ENCODE measurements at regions not wholly inside any gene's neighbourhood (a gene's known extent, or its start where the extent isn't known, plus 50 kb on each side); places are given as distances from the start of the nearest gene placed in this dataset.

DNA sequence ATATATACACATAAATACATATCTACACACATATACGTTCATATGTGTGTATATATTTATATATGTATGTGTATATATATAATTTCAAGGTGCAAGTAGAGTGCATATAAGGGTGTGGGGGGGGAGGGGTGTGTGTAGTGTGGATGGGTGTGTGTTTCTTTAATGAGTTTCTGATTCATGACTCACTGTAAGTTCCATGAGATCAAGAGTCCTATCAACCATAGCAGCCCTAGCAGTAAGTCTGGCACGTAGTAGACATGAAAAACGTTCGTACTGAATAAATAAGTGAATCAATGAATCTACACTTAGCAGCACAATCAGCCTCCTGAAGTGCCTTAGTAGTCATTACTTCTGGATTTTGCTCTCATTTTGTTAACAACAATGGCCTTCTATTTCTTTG lies 61.9 kb upstream of the KRTAP11-1 start (continued):
- TF ChIP-seq LCORL (IDR thresholded peaks at IDR 0.05) (no peak), LCORL (CRISPR knock-in tag; IDR thresholded peaks at IDR 0.05) (no peak), TBX2 (CRISPR knock-in tag; IDR thresholded peaks at IDR 0.05; ENCODE audit: borderline replicate concordance) (no peak), JDP2 (CRISPR knock-in tag; IDR thresholded peaks at IDR 0.05; ENCODE audit: borderline replicate concordance) (no peak), ETV6 (CRISPR knock-in tag; conservative IDR thresholded peaks at IDR 0.05) (no peak)
- TF ChIP-seq, protein P1, sequence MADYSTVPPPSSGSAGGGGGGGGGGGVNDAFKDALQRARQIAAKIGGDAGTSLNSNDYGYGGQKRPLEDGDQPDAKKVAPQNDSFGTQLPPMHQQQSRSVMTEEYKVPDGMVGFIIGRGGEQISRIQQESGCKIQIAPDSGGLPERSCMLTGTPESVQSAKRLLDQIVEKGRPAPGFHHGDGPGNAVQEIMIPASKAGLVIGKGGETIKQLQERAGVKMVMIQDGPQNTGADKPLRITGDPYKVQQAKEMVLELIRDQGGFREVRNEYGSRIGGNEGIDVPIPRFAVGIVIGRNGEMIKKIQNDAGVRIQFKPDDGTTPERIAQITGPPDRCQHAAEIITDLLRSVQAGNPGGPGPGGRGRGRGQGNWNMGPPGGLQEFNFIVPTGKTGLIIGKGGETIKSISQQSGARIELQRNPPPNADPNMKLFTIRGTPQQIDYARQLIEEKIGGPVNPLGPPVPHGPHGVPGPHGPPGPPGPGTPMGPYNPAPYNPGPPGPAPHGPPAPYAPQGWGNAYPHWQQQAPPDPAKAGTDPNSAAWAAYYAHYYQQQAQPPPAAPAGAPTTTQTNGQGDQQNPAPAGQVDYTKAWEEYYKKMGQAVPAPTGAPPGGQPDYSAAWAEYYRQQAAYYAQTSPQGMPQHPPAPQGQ (CRISPR knock-in tag; IDR thresholded peaks at IDR 0.05; ENCODE audit: borderline replicate concordance), result no peak

DNA sequence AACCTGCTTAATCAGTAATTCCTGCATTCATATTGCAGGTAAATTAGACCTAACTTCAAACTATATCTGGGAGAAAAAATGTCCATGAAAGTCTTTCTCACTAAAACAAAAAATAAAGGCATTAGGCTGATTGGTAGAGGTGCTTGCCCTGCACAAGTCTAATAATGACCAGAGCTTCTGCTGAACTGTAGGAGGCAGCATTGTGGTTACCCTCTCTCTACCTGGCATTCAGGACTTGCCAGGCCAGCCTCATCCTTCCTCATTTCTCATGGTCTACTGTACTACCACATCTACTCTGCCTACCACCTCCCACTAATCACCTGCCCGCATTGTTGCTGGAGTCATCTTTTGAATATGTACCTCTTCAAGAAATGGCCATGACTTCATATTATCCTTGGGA lies 60.8 kb upstream of the KRTAP11-1 start:
- H3K27me3 ChIP-seq (ENCODE audit: control insufficient read depth in 1 of 2, insufficient read depth in 2 of 2, low read length in 2 of 2), result no peaks in the 10 kb centered on the region
- no peak overlapping the region for H2AFZ ChIP-seq (ENCODE audit: low read length)
- ATAC-seq (no peak), FAIRE-seq (no peak), DNase-seq (ENCODE audit: low spot score) (no peak)
- no peak overlapping the region for H3K9ac ChIP-seq (ENCODE audit: insufficient read depth, low read depth, low read length)
- H3K79me2 ChIP-seq (ENCODE audit: insufficient read depth, low read length), result no peaks in the 10 kb centered on the region
- TF ChIP-seq SRSF9 (IDR thresholded peaks at IDR 0.05; ENCODE audit: borderline replicate concordance, insufficient read depth, low read depth, low read length, poor library complexity, severe bottlenecking), result no peak
- TF ChIP-seq ZNF644 (CRISPR knock-in tag; IDR thresholded peaks at IDR 0.05; ENCODE audit: low read depth), result no peak
- no peak for TF ChIP-seq ZNF235 (CRISPR knock-in tag; IDR thresholded peaks at IDR 0.05; ENCODE audit: borderline replicate concordance)
- no peak for TF ChIP-seq ZNF746 (CRISPR knock-in tag; IDR thresholded peaks at IDR 0.05)
- no peak for TF ChIP-seq ZNF749 (CRISPR knock-in tag; IDR thresholded peaks at IDR 0.05; ENCODE audit: borderline replicate concordance)
- no peak for TF ChIP-seq SOX13 (IDR thresholded peaks at IDR 0.05)
- TF ChIP-seq SOX13 (CRISPR knock-in tag; conservative IDR thresholded peaks at IDR 0.05 in 1 of 2, IDR thresholded peaks at IDR 0.05 in 1 of 2), result no peak
- TF ChIP-seq, protein P2, sequence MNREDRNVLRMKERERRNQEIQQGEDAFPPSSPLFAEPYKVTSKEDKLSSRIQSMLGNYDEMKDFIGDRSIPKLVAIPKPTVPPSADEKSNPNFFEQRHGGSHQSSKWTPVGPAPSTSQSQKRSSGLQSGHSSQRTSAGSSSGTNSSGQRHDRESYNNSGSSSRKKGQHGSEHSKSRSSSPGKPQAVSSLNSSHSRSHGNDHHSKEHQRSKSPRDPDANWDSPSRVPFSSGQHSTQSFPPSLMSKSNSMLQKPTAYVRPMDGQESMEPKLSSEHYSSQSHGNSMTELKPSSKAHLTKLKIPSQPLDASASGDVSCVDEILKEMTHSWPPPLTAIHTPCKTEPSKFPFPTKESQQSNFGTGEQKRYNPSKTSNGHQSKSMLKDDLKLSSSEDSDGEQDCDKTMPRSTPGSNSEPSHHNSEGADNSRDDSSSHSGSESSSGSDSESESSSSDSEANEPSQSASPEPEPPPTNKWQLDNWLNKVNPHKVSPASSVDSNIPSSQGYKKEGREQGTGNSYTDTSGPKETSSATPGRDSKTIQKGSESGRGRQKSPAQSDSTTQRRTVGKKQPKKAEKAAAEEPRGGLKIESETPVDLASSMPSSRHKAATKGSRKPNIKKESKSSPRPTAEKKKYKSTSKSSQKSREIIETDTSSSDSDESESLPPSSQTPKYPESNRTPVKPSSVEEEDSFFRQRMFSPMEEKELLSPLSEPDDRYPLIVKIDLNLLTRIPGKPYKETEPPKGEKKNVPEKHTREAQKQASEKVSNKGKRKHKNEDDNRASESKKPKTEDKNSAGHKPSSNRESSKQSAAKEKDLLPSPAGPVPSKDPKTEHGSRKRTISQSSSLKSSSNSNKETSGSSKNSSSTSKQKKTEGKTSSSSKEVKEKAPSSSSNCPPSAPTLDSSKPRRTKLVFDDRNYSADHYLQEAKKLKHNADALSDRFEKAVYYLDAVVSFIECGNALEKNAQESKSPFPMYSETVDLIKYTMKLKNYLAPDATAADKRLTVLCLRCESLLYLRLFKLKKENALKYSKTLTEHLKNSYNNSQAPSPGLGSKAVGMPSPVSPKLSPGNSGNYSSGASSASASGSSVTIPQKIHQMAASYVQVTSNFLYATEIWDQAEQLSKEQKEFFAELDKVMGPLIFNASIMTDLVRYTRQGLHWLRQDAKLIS (CRISPR knock-in tag; IDR thresholded peaks at IDR 0.05), result no peak
- no peak for TF ChIP-seq RXRA (CRISPR knock-in tag; IDR thresholded peaks at IDR 0.05)
- TF ChIP-seq NAIF1 (CRISPR knock-in tag; IDR thresholded peaks at IDR 0.05; ENCODE audit: borderline replicate concordance), result no peak
- peaks cover 92% of the 10 kb centered on the region for H3K9me3 ChIP-seq (ENCODE audit: low read length)
- H3K36me3 ChIP-seq (replicated peaks in 1 of 2; ENCODE audit: control insufficient read depth in 1 of 2, insufficient read depth in 2 of 2, low read length in 2 of 2), result no peaks in the 10 kb centered on the region
- 12% methylated on average over 1 of the region's 1 CpG for WGBS (ENCODE audit: low lambda C conversion rate)
- POLR2A ChIA-PET, result no interaction called here
- H3K4me1 ChIP-seq (ENCODE audit: insufficient read depth, low read length), result no peaks in the 10 kb centered on the region
- H3K27ac ChIP-seq (ENCODE audit: extremely low read length, insufficient read depth, low read length), result no peak overlapping the region
- H3K4me2 ChIP-seq (ENCODE audit: low read depth, low read length), result no peak overlapping the region
- no peak overlapping the region for H3K4me3 ChIP-seq (replicated peaks in 1 of 3; ENCODE audit: insufficient read depth in 1 of 3, low read depth in 2 of 3, low read length in 3 of 3)
- in situ Hi-C loops (cut with HindIII; ENCODE audit: extremely low pct_ligation_motif_present, low pct_unique_long_range_greater_than_20kb), result no loop called here
- no peaks in the 10 kb centered on the region for H4K20me1 ChIP-seq (ENCODE audit: insufficient read depth, low read length)
- CTCF ChIA-PET (ENCODE audit: low intra/inter-chr PET ratio, low total read pairs), result no interaction called here
- no TSS peak for BruUV-seq (replicated peaks)
- intact Hi-C loops (cut with micrococcal nuclease; ENCODE audit: unreplicated experiment), result no loop called here

All from HepG2 (cell line).